ENCODE measurements at regions not wholly inside any gene's neighbourhood (a gene's known extent, or its start where the extent isn't known, plus 50 kb on each side); places are given as distances from the start of the nearest gene placed in this dataset.

DNA sequence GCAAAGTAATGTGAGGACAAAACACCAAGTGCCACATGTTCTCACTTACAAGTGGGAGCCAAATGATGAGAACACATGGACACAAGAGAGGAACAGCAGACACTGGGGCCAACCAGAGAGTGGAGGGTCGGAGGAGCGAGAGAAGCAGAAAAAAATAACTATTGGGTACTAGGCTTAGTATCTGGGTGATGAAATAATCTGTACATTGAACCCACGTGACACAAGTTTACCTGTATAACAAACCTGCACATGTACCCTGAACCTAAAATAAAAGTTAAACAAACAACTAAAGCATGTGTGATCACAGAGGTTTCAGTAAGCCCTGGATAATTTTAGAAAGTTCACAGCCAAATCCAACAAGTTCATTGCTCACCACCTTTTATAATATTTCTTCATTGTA, 160.1 kb downstream of the TENT4A start:
- Histone ChIP-seq H3K9ac (ENCODE audit: insufficient read depth, low read length, poor library complexity, severe bottlenecking) (no peak overlapping the region), H3K79me2 (ENCODE audit: insufficient read depth, low read length) (no peaks in the 10 kb centered on the region), H2AFZ (ENCODE audit: insufficient read depth, low read depth, low read length, poor library complexity, severe bottlenecking) (no peak overlapping the region), H3K36me3 (replicated peaks in 1 of 2; ENCODE audit: control insufficient read depth in 1 of 2, insufficient read depth in 2 of 2, low read length in 2 of 2) (no peaks in the 10 kb centered on the region), H3K27ac (ENCODE audit: low read depth in 1 of 2, low read length in 2 of 2) (no peak overlapping the region), H3K9me3 (replicated peaks in 1 of 2; ENCODE audit: control insufficient read depth in 1 of 2, insufficient read depth in 1 of 2, low read length in 2 of 2) (peaks cover 0 to 8% of the 10 kb centered on the region in 2 donors), H3K4me2 (replicated peaks; ENCODE audit: extremely low read depth, low read length, poor library complexity, severe bottlenecking) (no peak overlapping the region), H3K4me3 (replicated peaks in 1 of 3; ENCODE audit: low read depth in 2 of 3, low read length in 3 of 3) (no peak overlapping the region), H3K4me1 (ENCODE audit: control insufficient read depth in 1 of 2, insufficient read depth in 2 of 2, low read length in 2 of 2) (no peaks in the 10 kb centered on the region), H3K27me3 (ENCODE audit: control insufficient read depth in 2 of 2, insufficient read depth in 2 of 2, low read length in 2 of 2) (no peaks in the 10 kb centered on the region), H4K20me1 (ENCODE audit: insufficient read depth, low read length) (no peaks in the 10 kb centered on the region)
- no peak for DNase-seq
- 80% methylated on average over 2 of the region's 3 CpGs for WGBS (ENCODE audit: insufficient coverage)
- Mint-ChIP-seq H3K4me3 (no peak overlapping the region), H3K27ac (no peak overlapping the region), H3K27me3 (ENCODE audit: low read depth in 3 of 3) (peaks cover 0 to 1% (median 0%) of the 10 kb centered on the region in 3 donors), H3K9me3 (peaks cover 0 to 4% (median 1%) of the 10 kb centered on the region in 7 donors), H3K4me1 (no peaks in the 10 kb centered on the region), H3K36me3 (no peaks in the 10 kb centered on the region)
- TF ChIP-seq, protein P1, sequence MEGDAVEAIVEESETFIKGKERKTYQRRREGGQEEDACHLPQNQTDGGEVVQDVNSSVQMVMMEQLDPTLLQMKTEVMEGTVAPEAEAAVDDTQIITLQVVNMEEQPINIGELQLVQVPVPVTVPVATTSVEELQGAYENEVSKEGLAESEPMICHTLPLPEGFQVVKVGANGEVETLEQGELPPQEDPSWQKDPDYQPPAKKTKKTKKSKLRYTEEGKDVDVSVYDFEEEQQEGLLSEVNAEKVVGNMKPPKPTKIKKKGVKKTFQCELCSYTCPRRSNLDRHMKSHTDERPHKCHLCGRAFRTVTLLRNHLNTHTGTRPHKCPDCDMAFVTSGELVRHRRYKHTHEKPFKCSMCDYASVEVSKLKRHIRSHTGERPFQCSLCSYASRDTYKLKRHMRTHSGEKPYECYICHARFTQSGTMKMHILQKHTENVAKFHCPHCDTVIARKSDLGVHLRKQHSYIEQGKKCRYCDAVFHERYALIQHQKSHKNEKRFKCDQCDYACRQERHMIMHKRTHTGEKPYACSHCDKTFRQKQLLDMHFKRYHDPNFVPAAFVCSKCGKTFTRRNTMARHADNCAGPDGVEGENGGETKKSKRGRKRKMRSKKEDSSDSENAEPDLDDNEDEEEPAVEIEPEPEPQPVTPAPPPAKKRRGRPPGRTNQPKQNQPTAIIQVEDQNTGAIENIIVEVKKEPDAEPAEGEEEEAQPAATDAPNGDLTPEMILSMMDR (IDR thresholded peaks at IDR 0.05): no peak
- intact Hi-C loops (cut with micrococcal nuclease): no loop called here

DNA sequence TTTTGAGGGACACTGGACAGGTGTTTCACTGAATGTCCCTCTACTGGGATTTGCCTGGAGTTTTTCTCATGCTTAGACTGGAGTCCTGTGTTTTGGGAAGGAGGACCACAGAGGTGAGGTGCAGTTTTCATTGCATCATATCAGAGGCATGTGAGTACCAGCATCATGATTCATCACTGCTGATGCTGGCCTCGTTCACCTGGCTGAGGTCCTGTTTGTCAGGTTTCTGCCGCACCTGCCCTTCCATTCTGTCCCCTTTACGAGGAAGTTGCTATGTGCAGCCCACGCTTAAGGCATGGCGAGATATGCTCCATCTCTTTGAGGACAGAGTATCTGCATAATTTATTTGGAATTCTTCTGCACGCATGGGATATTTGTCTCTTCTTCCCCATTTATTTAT, 162.1 kb downstream of the TENT4A start:
- Histone ChIP-seq H3K4me1 (ENCODE audit: control insufficient read depth in 1 of 2, insufficient read depth in 2 of 2, low read length in 2 of 2) (no peaks in the 10 kb centered on the region), H3K9ac (ENCODE audit: insufficient read depth, low read length, poor library complexity, severe bottlenecking) (no peak overlapping the region), H3K4me2 (replicated peaks; ENCODE audit: extremely low read depth, low read length, poor library complexity, severe bottlenecking) (no peak overlapping the region), H3K36me3 (replicated peaks in 1 of 2; ENCODE audit: control insufficient read depth in 1 of 2, insufficient read depth in 2 of 2, low read length in 2 of 2) (no peaks in the 10 kb centered on the region), H3K4me3 (replicated peaks in 1 of 3; ENCODE audit: low read depth in 2 of 3, low read length in 3 of 3) (no peak overlapping the region), H3K79me2 (ENCODE audit: insufficient read depth, low read length) (no peaks in the 10 kb centered on the region), H3K27me3 (ENCODE audit: control insufficient read depth in 2 of 2, insufficient read depth in 2 of 2, low read length in 2 of 2) (no peaks in the 10 kb centered on the region), H4K20me1 (ENCODE audit: insufficient read depth, low read length) (no peaks in the 10 kb centered on the region), H2AFZ (ENCODE audit: insufficient read depth, low read depth, low read length, poor library complexity, severe bottlenecking) (no peak overlapping the region), H3K9me3 (replicated peaks in 1 of 2; ENCODE audit: control insufficient read depth in 1 of 2, insufficient read depth in 1 of 2, low read length in 2 of 2) (peaks cover 0 to 4% of the 10 kb centered on the region in 2 donors), H3K27ac (ENCODE audit: low read depth in 1 of 2, low read length in 2 of 2) (no peak overlapping the region)
- TF ChIP-seq, protein P1 (IDR thresholded peaks at IDR 0.05): no peak
- intact Hi-C loops (cut with micrococcal nuclease): no loop called here
- Mint-ChIP-seq H3K9me3 (peaks cover 0 to 13% (median 3%) of the 10 kb centered on the region in 7 donors), H3K27ac (no peak overlapping the region), H3K27me3 (ENCODE audit: low read depth in 3 of 3) (peaks cover 0 to 1% (median 1%) of the 10 kb centered on the region in 3 donors), H3K36me3 (no peaks in the 10 kb centered on the region), H3K4me3 (no peak overlapping the region), H3K4me1 (no peaks in the 10 kb centered on the region)
- no peak for DNase-seq
- 83% methylated on average over 3 of the region's 6 CpGs for WGBS (ENCODE audit: insufficient coverage)
